ENCODE measurements at regions not wholly inside any gene's neighbourhood (a gene's known extent, or its start where the extent isn't known, plus 50 kb on each side); places are given as distances from the start of the nearest gene placed in this dataset.

- DNase-seq, result no peak
These were observed 1287.6 kb downstream of the EFNB2 start for GRCh38 chr13:105247830-105248229.

- no peak for DNase-seq
These were observed 1295.1 kb downstream of the EFNB2 start for GRCh38 chr13:105240371-105240770.

GRCh38 chr13:105232439-105232838 is 1303.0 kb downstream of the EFNB2 start:
- DNase-seq, result no peak

GRCh38 chr13:105232006-105232405 is 1303.5 kb downstream of the EFNB2 start:
- no peak for DNase-seq

- DNase-seq, result no peak
These were observed 1303.9 kb downstream of the EFNB2 start for GRCh38 chr13:105231579-105231978.

GRCh38 chr13:105220881-105221280 is 1314.6 kb downstream of the EFNB2 start:
- no peak for DNase-seq

GRCh38 chr13:105220063-105220462 is 1315.4 kb downstream of the EFNB2 start:
- no peak for DNase-seq

- no peak for DNase-seq
These were observed 1315.8 kb downstream of the EFNB2 start for GRCh38 chr13:105219651-105220050.

GRCh38 chr13:105213512-105213911 is 1322.0 kb downstream of the EFNB2 start:
- no peak for DNase-seq

GRCh38 chr13:105207572-105208293 is 1327.7 kb downstream of the EFNB2 start:
- no peak for DNase-seq

- no peak for DNase-seq
These were observed 1333.1 kb downstream of the EFNB2 start for GRCh38 chr13:105202354-105202753.

- DNase-seq, result no peak
These were observed 1334.1 kb downstream of the EFNB2 start for GRCh38 chr13:105201351-105201750.

- DNase-seq, result no peak
These were observed 1335.3 kb downstream of the EFNB2 start for GRCh38 chr13:105200181-105200580.

- DNase-seq, result no peak
These were observed 1339.4 kb downstream of the EFNB2 start for GRCh38 chr13:105196052-105196451.

- no peak for DNase-seq
These were observed 1342.4 kb downstream of the EFNB2 start for GRCh38 chr13:105193026-105193425.

- DNase-seq, result no peak
These were observed 1351.3 kb downstream of the EFNB2 start for GRCh38 chr13:105184201-105184600.

GRCh38 chr13:105177265-105177900 is 1358.1 kb downstream of the EFNB2 start:
- no peak for DNase-seq

- DNase-seq, result no peak
These were observed 1365.0 kb downstream of the EFNB2 start for GRCh38 chr13:105170438-105170837.

GRCh38 chr13:105168295-105168694 is 1367.2 kb downstream of the EFNB2 start:
- DNase-seq, result no peak

- no peak for DNase-seq
These were observed 1368.1 kb downstream of the EFNB2 start for GRCh38 chr13:105167385-105167784.

GRCh38 chr13:105165449-105166125 is 1369.9 kb downstream of the EFNB2 start:
- no peak for DNase-seq

GRCh38 chr13:105159841-105160240 is 1375.6 kb downstream of the EFNB2 start:
- DNase-seq, result no peak

- DNase-seq, result no peak
These were observed 1381.9 kb downstream of the EFNB2 start for GRCh38 chr13:105153611-105154010.

- DNase-seq, result no peak
These were observed 1383.8 kb downstream of the EFNB2 start for GRCh38 chr13:105151639-105152038.
